OCI-LY1 (cell line): ENCODE measurements at regions not wholly inside any gene's neighbourhood (a gene's known extent, or its start where the extent isn't known, plus 50 kb on each side); places are given as distances from the start of the nearest gene placed in this dataset.

Experiments used
- H2AFZ ChIP-seq: fragments of 200-600 bp; sonication (generic), shearing (Covaris generic); 2 replicates; pipeline ENCODE4 v1.6.0; 2014; ENCODE audit warnings: antibody characterized with exemption, mild to moderate bottlenecking, low read length
- H3F3A ChIP-seq: fragments of 200-600 bp; sonication (generic), shearing (Covaris generic); 2 replicates; pipeline ENCODE4 v1.6.0; 2014; ENCODE audit warnings: mild to moderate bottlenecking, antibody characterized with exemption, low read length, moderate library complexity; ENCODE audit not compliant: insufficient read depth
- H3K27ac ChIP-seq: fragments of 200-600 bp; sonication (generic); 2 replicates; pipeline ENCODE4 v1.5.1; 2014; ENCODE audit warnings: low read length, mixed run types, mild to moderate bottlenecking, low read depth; ENCODE audit not compliant: poor library complexity, severe bottlenecking
- H3K27me3 ChIP-seq: fragments of 200-600 bp; sonication (generic); 2 replicates; pipeline ENCODE4 v1.6.0; 2014; ENCODE audit warnings: antibody characterized with exemption, mild to moderate bottlenecking, low read length, moderate library complexity; ENCODE audit not compliant: insufficient read depth
- H3K36me3 ChIP-seq: fragments of 200-600 bp; sonication (generic); 2 replicates; pipeline ENCODE4 v1.6.1; 2014; ENCODE audit warnings: mild to moderate bottlenecking, antibody characterized with exemption, low read length, moderate library complexity, mixed read lengths; ENCODE audit not compliant: insufficient read depth
- H3K4me1 ChIP-seq: fragments of 200-600 bp; sonication (generic); 2 replicates; pipeline ENCODE4 v1.5.1; 2014; ENCODE audit warnings: mild to moderate bottlenecking, low read length, moderate library complexity; ENCODE audit not compliant: insufficient read depth, severe bottlenecking
- H3K4me2 ChIP-seq: fragments of 200-600 bp; sonication (generic), shearing (Covaris generic); 2 replicates; pipeline ENCODE4 v1.6.1; 2014; ENCODE audit warnings: low read length
- H3K4me3 ChIP-seq: fragments of 200-600 bp; sonication (generic); 2 replicates; pipeline ENCODE4 v1.5.1; 2014; ENCODE audit warnings: low read length, low read depth, mild to moderate bottlenecking, mixed read lengths; ENCODE audit not compliant: poor library complexity, severe bottlenecking
- H3K79me2 ChIP-seq: fragments of 200-600 bp; shearing (Covaris generic); 2 replicates; pipeline ENCODE4 v1.6.1; 2016; ENCODE audit warnings: mixed run types, low read length, mixed read lengths; ENCODE audit not compliant: insufficient read depth
- H3K9ac ChIP-seq: fragments of 200-600 bp; sonication (generic), shearing (Covaris generic); 2 replicates; pipeline ENCODE4 v1.6.1; 2014; ENCODE audit warnings: mild to moderate bottlenecking, low read length, mixed read lengths
- H3K9me2 ChIP-seq: fragments of 200-600 bp; sonication (generic), shearing (Covaris generic); 2 replicates; pipeline ENCODE4 v1.6.1; 2014; ENCODE audit warnings: low read depth, mild to moderate bottlenecking, low read length, mixed read lengths
- H3K9me3 ChIP-seq: fragments of 200-600 bp; shearing (Covaris generic); 2 replicates; pipeline ENCODE4 v1.6.1; 2014; ENCODE audit warnings: low read length, mixed read lengths
- H4K20me1 ChIP-seq: fragments of 200-600 bp; sonication (generic), shearing (Covaris generic); 2 replicates; pipeline ENCODE4 v1.6.0; 2016; ENCODE audit warnings: mild to moderate bottlenecking, low read length; ENCODE audit not compliant: insufficient read depth
- EZH2 ChIP-seq: fragments of 200-600 bp; sonication (generic), shearing (Covaris generic); IDR thresholded peaks from 2 replicates; pipeline ENCODE4 v1.8.0; 2017; ENCODE audit warnings: borderline replicate concordance, mixed run types, mild to moderate bottlenecking, antibody characterized with exemption, low read length, moderate library complexity, mixed read lengths
- TF ChIP-seq, protein P1 (sequence below): fragments of 200-600 bp; sonication (generic), shearing (Covaris generic); IDR thresholded peaks from 2 replicates; pipeline ENCODE4 v1.5.1; 2017; ENCODE audit warnings: mild to moderate bottlenecking, antibody characterized with exemption, low read length, moderate library complexity, mixed read lengths

DNA sequence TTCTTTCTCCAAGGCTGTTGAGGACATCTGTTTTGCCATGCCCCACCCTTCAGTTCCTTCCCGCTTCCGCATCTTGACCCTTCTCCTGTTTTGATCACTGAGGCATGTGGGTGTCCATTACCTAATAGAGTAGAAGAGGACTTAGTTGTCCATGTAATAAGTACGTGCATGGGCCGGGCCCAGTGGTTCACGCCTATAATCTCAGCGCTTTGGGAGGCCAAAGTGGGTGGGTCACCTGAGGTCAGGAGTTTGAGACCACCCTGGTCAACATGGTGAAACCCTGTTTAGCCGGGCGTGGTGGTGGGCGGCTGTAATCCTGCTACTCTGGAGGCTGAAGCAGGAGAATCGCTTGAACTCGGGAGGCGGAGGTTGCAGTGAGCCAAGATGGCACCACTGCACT is 637.8 kb upstream of the EEF2KMT start:
- Histone ChIP-seq H3K36me3 (no peaks in the 10 kb centered on the region), H4K20me1 (no peaks in the 10 kb centered on the region), H3F3A (no peaks in the 10 kb centered on the region), H3K9me3 (no peaks in the 10 kb centered on the region), H3K4me2 (no peak overlapping the region), H3K4me1 (no peaks in the 10 kb centered on the region), H3K27me3 (no peaks in the 10 kb centered on the region), H3K27ac (no peak overlapping the region), H3K9me2 (no peaks in the 10 kb centered on the region), H3K79me2 (no peaks in the 10 kb centered on the region), H3K4me3 (no peak overlapping the region), H3K9ac (no peak overlapping the region), H2AFZ (no peak overlapping the region)
- TF ChIP-seq EZH2, result no peak
- TF ChIP-seq, protein P1, sequence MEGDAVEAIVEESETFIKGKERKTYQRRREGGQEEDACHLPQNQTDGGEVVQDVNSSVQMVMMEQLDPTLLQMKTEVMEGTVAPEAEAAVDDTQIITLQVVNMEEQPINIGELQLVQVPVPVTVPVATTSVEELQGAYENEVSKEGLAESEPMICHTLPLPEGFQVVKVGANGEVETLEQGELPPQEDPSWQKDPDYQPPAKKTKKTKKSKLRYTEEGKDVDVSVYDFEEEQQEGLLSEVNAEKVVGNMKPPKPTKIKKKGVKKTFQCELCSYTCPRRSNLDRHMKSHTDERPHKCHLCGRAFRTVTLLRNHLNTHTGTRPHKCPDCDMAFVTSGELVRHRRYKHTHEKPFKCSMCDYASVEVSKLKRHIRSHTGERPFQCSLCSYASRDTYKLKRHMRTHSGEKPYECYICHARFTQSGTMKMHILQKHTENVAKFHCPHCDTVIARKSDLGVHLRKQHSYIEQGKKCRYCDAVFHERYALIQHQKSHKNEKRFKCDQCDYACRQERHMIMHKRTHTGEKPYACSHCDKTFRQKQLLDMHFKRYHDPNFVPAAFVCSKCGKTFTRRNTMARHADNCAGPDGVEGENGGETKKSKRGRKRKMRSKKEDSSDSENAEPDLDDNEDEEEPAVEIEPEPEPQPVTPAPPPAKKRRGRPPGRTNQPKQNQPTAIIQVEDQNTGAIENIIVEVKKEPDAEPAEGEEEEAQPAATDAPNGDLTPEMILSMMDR, result no peak

DNA sequence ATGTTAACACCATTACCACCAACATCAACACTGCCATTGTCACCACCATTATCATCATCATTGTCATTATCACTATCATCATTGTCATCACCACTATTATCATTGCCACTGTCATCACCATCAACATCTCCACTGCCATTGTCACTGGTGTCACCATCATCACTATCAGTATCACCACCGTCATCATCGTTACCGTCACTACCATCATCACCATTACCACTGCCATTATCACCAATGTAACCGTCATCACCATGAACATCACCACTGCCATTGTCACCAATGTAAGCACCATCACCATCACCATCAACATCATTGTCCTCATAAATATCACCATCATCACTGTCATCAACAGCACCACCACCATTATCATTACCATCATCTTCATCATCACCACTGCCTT is 633.2 kb upstream of the EEF2KMT start:
- Histone ChIP-seq H3F3A (no peaks in the 10 kb centered on the region), H4K20me1 (no peaks in the 10 kb centered on the region), H3K36me3 (no peaks in the 10 kb centered on the region)

DNA sequence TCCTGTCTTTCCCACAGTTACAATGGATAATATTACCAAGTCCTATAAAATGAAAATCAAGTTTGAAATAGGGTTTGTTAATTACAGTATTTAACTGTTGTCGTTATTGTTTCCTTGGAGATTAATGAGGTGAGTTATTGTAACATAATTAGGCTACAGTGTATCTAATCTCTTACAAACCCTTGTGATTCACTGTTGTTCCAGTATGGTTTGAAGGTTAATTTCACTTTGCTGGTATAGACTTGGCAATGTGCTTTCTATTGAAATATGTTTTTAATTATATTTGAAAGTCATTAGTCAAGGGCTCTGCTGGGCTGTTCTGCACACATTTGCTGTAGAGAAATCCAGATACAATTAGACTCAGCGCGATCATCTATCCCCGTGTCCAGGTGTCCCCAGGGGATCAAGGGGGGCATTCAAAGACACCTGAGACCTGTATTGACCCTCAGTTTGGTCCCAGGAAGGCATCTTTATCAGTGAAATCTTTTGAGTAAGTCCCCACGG is 624.6 kb upstream of the EEF2KMT start:
- H3K36me3 ChIP-seq, result no peaks in the 10 kb centered on the region
- H3K9me3 ChIP-seq, result no peaks in the 10 kb centered on the region
- H3K9me2 ChIP-seq, result no peaks in the 10 kb centered on the region
- no peak overlapping the region for H2AFZ ChIP-seq
- H3K9ac ChIP-seq, result no peak overlapping the region
- no peak overlapping the region for H3K4me3 ChIP-seq
- TF ChIP-seq EZH2, result no peak
- TF ChIP-seq, protein P1, result no peak
- H3K4me2 ChIP-seq, result no peak overlapping the region
- H3K27me3 ChIP-seq, result no peaks in the 10 kb centered on the region
- H3F3A ChIP-seq, result no peaks in the 10 kb centered on the region
- no peaks in the 10 kb centered on the region for H3K4me1 ChIP-seq
- H3K79me2 ChIP-seq, result no peaks in the 10 kb centered on the region
- no peak overlapping the region for H3K27ac ChIP-seq
- H4K20me1 ChIP-seq, result no peaks in the 10 kb centered on the region

More for the DNA sequence above, 633.2 kb upstream of the EEF2KMT start:
- Histone ChIP-seq H3K9ac (no peak overlapping the region), H3K4me3 (no peak overlapping the region), H3K4me1 (no peaks in the 10 kb centered on the region), H3K27me3 (no peaks in the 10 kb centered on the region), H3K9me3 (no peaks in the 10 kb centered on the region), H2AFZ (no peak overlapping the region), H3K4me2 (no peak overlapping the region), H3K27ac (no peak overlapping the region), H3K79me2 (no peaks in the 10 kb centered on the region), H3K9me2 (no peaks in the 10 kb centered on the region)
- TF ChIP-seq, protein P1, result no peak
- TF ChIP-seq EZH2, result no peak
